Neural progenitor cell (in vitro differentiated cells): ENCODE measurements at regions not wholly inside any gene's neighbourhood (a gene's known extent, or its start where the extent isn't known, plus 50 kb on each side); places are given as distances from the start of the nearest gene placed in this dataset.
"Not testable (repeated sequence)": the region's sequence is repeated elsewhere in the genome, so short reads cannot be mapped to it uniquely, and the experiment has no call there.

Experiments used
- DNase-seq: peaks from one replicate; pipeline ENCODE4 v3.0.0-alpha.2; 2016; ENCODE audit warnings: low spot score
- H2AFZ ChIP-seq: fragments of 200-600 bp; sonication (generic); replicated peaks from 2 replicates; pipeline ENCODE4 v1.6.1; 2016; ENCODE audit warnings: antibody characterized with exemption
- H3F3A ChIP-seq: fragments of 200-600 bp; sonication (generic); 2 replicates; pipeline ENCODE4 v1.6.1; 2016; ENCODE audit warnings: antibody characterized with exemption, low read depth
- H3K27ac ChIP-seq: fragments of 200-600 bp; sonication (generic); 2 replicates; pipeline ENCODE4 v1.5.1; 2016; ENCODE audit warnings: mild to moderate bottlenecking
- H3K27me3 ChIP-seq: fragments of 200-600 bp; sonication (generic); 2 replicates; pipeline ENCODE4 v1.6.1; 2016; ENCODE audit warnings: mild to moderate bottlenecking, moderate library complexity
- H3K36me3 ChIP-seq: fragments of 200-600 bp; sonication (generic); 2 replicates; pipeline ENCODE4 v1.5.1; 2016
- H3K4me1 ChIP-seq: fragments of 200-600 bp; sonication (generic); 2 replicates; pipeline ENCODE4 v1.6.1; 2016; ENCODE audit warnings: mixed run types
- H3K4me2 ChIP-seq: fragments of 200-600 bp; sonication (generic); 2 replicates; pipeline ENCODE4 v1.6.1; 2016
- H3K4me3 ChIP-seq: fragments of 200-600 bp; sonication (generic); 2 replicates; pipeline ENCODE4 v1.5.1; 2016
- H3K79me2 ChIP-seq: fragments of 200-600 bp; sonication (generic); 2 replicates; pipeline ENCODE4 v1.6.1; 2016; ENCODE audit warnings: low read depth
- H3K9ac ChIP-seq: fragments of 200-600 bp; sonication (generic); 2 replicates; pipeline ENCODE4 v1.6.1; 2016
- H3K9me3 ChIP-seq: fragments of 200-600 bp; sonication (generic); 2 replicates; pipeline ENCODE4 v1.5.1; 2016; ENCODE audit warnings: low read depth
- H4K20me1 ChIP-seq: fragments of 200-600 bp; sonication (generic); 2 replicates; pipeline ENCODE4 v1.6.1; 2016; ENCODE audit warnings: low read depth
- H3K27ac Mint-ChIP-seq: 3 replicates; pipeline ENCODE4 v1.8.0; 2021; ENCODE audit warnings: mixed read lengths
- H3K27me3 Mint-ChIP-seq: 2 replicates; pipeline ENCODE4 v1.8.0; 2022; ENCODE audit warnings: low read depth, mild to moderate bottlenecking, inconsistent platforms, moderate library complexity, mixed read lengths; ENCODE audit not compliant: insufficient read depth
- H3K36me3 Mint-ChIP-seq: 3 replicates; pipeline ENCODE4 v1.8.0; 2021; ENCODE audit warnings: mixed read lengths
- H3K4me1 Mint-ChIP-seq: 3 replicates; pipeline ENCODE4 v1.8.0; 2021; ENCODE audit warnings: mixed read lengths
- H3K4me3 Mint-ChIP-seq: 3 replicates; pipeline ENCODE4 v1.8.0; 2021; ENCODE audit warnings: mild to moderate bottlenecking, moderate library complexity, mixed read lengths
- H3K9me3 Mint-ChIP-seq: 3 replicates; pipeline ENCODE4 v1.8.0; 2020; ENCODE audit warnings: mixed read lengths
- CTCF ChIP-seq: fragments of 200-600 bp; sonication (generic); IDR thresholded peaks from 2 replicates; pipeline ENCODE4 v1.5.1; 2017; ENCODE audit warnings: antibody characterized with exemption, mild to moderate bottlenecking
- EZH2 ChIP-seq: fragments of 200-600 bp; sonication (generic); IDR thresholded peaks from 2 replicates; pipeline ENCODE4 v1.6.1; 2017; ENCODE audit warnings: antibody characterized with exemption, mild to moderate bottlenecking, moderate library complexity
- EZH2phosphoT487 ChIP-seq: fragments of 200-600 bp; sonication (generic); IDR thresholded peaks from 2 replicates; pipeline ENCODE4 v1.6.1; 2017; ENCODE audit warnings: antibody characterized with exemption

DNA sequence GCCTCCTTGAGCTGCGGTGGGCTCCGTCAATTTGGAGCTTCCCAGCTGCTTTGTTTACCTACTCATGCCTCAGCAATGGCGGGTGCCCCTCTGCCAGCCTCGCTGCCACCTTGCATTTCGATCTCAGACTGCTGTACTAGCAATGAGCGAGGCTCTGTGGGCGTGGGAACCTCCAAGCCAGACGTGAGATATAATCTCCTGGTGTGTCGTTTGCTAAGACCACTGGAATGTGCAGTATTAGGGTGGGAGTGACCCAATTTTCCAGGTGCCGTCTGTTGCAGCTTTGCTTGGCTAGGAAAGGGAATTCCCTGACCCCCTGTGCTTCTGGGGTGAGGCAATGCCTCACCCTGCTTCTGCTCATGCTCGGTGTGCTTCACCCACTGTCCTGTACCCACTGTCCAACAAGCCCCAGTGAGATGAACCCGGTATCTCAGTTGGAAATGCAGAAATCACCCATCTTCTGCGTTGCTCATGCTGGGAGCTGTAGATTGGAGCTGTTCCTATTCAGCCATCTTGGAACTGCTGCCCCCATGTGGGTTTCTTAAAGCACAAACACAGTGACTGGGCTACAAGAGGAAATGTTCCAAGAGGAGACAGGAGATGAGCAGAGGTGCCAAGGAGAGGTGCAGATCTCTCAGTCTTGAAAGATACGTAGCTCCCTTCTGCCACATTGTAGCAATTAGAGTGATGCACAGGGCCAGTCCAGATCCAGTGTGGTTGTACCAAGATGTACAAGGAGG is 193.0 kb upstream of the IGFBP7 start:
- H3K4me2 ChIP-seq, result no peak overlapping the region
- no peaks in the 10 kb centered on the region for H3F3A ChIP-seq
- H3K4me3 Mint-ChIP-seq, result no peak overlapping the region
- no peak overlapping the region for H3K4me3 ChIP-seq
- peaks cover 5% of the 10 kb centered on the region for H3K27me3 Mint-ChIP-seq
- no peaks in the 10 kb centered on the region for H4K20me1 ChIP-seq
- TF ChIP-seq CTCF (peak; percentile 32), EZH2 (no peak)
- no peaks in the 10 kb centered on the region for H3K9me3 ChIP-seq
- H3K4me1 Mint-ChIP-seq, result peaks cover 8% of the 10 kb centered on the region
- H3K36me3 Mint-ChIP-seq, result no peaks in the 10 kb centered on the region
- H3K27ac ChIP-seq, result no peak overlapping the region
- H3K36me3 ChIP-seq, result no peaks in the 10 kb centered on the region
- DNase-seq, result no peak
- H3K27ac Mint-ChIP-seq, result no peak overlapping the region
- H3K27me3 ChIP-seq, result no peaks in the 10 kb centered on the region
- H3K79me2 ChIP-seq, result no peaks in the 10 kb centered on the region
- H3K9me3 Mint-ChIP-seq, result peaks cover 22% of the 10 kb centered on the region
- H2AFZ ChIP-seq, result peak overlapping the region; percentile 69
- H3K4me1 ChIP-seq, result no peaks in the 10 kb centered on the region
- no peak overlapping the region for H3K9ac ChIP-seq

DNA sequence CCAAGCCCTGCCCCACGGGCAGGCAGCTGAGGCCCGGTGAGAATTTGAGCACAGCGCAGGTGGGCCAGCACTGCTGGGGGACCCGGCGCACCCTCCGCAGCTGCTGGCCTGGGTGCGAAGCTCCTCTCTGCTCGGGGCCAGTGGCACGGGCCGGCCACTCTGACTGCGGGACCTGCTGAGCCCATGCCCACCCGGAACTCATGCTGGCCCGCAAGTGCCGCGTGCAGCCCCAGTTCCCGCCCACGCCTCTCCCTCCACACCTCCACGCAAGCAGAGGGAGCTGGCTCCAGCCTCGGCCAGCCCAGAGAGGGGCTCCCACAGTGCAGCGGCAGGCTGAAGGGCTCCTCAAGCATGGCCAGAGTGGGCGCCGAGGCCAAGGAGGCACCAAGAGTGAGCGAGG is 190.1 kb upstream of the IGFBP7 start:
- not testable (repeated sequence) for H3K27ac ChIP-seq

GRCh38 chr4:57291911-57292310 is 181.7 kb upstream of the IGFBP7 start:
- H3K4me2 ChIP-seq, result no peak overlapping the region
- H3K9ac ChIP-seq, result no peak overlapping the region
- no peaks in the 10 kb centered on the region for H3K27me3 ChIP-seq
- no peak overlapping the region for H3K27ac ChIP-seq
- DNase-seq, result no peak
- no peaks in the 10 kb centered on the region for H3K36me3 Mint-ChIP-seq
- no peaks in the 10 kb centered on the region for H3K79me2 ChIP-seq
- H3K9me3 Mint-ChIP-seq, result peaks cover 4% of the 10 kb centered on the region
- no peak overlapping the region for H3K4me3 ChIP-seq
- H3K9me3 ChIP-seq, result no peaks in the 10 kb centered on the region
- H3K27me3 Mint-ChIP-seq, result no peaks in the 10 kb centered on the region
- H3F3A ChIP-seq, result no peaks in the 10 kb centered on the region
- no peak overlapping the region for H3K4me3 Mint-ChIP-seq
- H3K36me3 ChIP-seq, result no peaks in the 10 kb centered on the region
- H3K4me1 Mint-ChIP-seq, result peaks cover 4% of the 10 kb centered on the region
- no peak overlapping the region for H3K27ac Mint-ChIP-seq
- no peak overlapping the region for H2AFZ ChIP-seq
- H3K4me1 ChIP-seq, result no peaks in the 10 kb centered on the region
- no peak for TF ChIP-seq EZH2
- TF ChIP-seq CTCF, result no peak
- no peak for TF ChIP-seq EZH2phosphoT487
- H4K20me1 ChIP-seq, result no peaks in the 10 kb centered on the region

More for the DNA sequence above, 190.1 kb upstream of the IGFBP7 start:
- not testable (repeated sequence) for H3K9me3 ChIP-seq, H3K4me1 ChIP-seq, H3K36me3 Mint-ChIP-seq, H3K27me3 Mint-ChIP-seq, H3K36me3 ChIP-seq, H3K27ac Mint-ChIP-seq, H3K9ac ChIP-seq, H2AFZ ChIP-seq, H3K4me3 ChIP-seq, H3K4me2 ChIP-seq, H3K79me2 ChIP-seq, H3K27me3 ChIP-seq, H3K4me3 Mint-ChIP-seq, DNase-seq, H3F3A ChIP-seq, H3K4me1 Mint-ChIP-seq, H4K20me1 ChIP-seq
- peaks cover 22% of the 10 kb centered on the region for H3K9me3 Mint-ChIP-seq

- DNase-seq, result no peak
- H3K36me3 ChIP-seq, result no peaks in the 10 kb centered on the region
- Mint-ChIP-seq H3K9me3 (peaks cover 4% of the 10 kb centered on the region), H3K27ac (no peak overlapping the region), H3K36me3 (no peaks in the 10 kb centered on the region), H3K4me1 (peaks cover 15% of the 10 kb centered on the region), H3K4me3 (no peak overlapping the region), H3K27me3 (peaks cover 3% of the 10 kb centered on the region)
- no peak overlapping the region for H3K27ac ChIP-seq
- H3F3A ChIP-seq, result no peaks in the 10 kb centered on the region
- no peak overlapping the region for H3K9ac ChIP-seq
- H4K20me1 ChIP-seq, result no peaks in the 10 kb centered on the region
- H3K9me3 ChIP-seq, result no peaks in the 10 kb centered on the region
- no peaks in the 10 kb centered on the region for H3K27me3 ChIP-seq
- H3K4me1 ChIP-seq, result no peaks in the 10 kb centered on the region
- H3K4me3 ChIP-seq, result no peak overlapping the region
- TF ChIP-seq EZH2phosphoT487 (no peak), CTCF (no peak), EZH2 (no peak)
- H3K4me2 ChIP-seq, result no peak overlapping the region
- no peaks in the 10 kb centered on the region for H3K79me2 ChIP-seq
- no peak overlapping the region for H2AFZ ChIP-seq
Observed at GRCh38 chr4:57287687-57288604, 177.8 kb upstream of the IGFBP7 start.
